Fibroblast of lung (primary cell): ENCODE measurements at regions not wholly inside any gene's neighbourhood (a gene's known extent, or its start where the extent isn't known, plus 50 kb on each side); places are given as distances from the start of the nearest gene placed in this dataset.

ENCODE experiments used
- EZH2 ChIP-seq: IDR thresholded peaks from 2 replicates; pipeline ENCODE4 v1.5.1; 2012; ENCODE audit warnings: low read length, control low read depth, mild to moderate bottlenecking; ENCODE audit errors: missing control alignments
- TF ChIP-seq, protein P1 (sequence below), 2 donors: IDR thresholded peaks in 1 of 2; conservative IDR thresholded peaks in 1 of 2; 1 replicate in 1 of 2; 2 replicates in 1 of 2; pipeline ENCODE4 v1.5.1; 2011 to 2012; ENCODE audit warnings: low read length in 2 of 2, control low read depth in 1 of 2, inconsistent platforms in 1 of 2, low read depth in 1 of 2, mild to moderate bottlenecking in 1 of 2

DNA sequence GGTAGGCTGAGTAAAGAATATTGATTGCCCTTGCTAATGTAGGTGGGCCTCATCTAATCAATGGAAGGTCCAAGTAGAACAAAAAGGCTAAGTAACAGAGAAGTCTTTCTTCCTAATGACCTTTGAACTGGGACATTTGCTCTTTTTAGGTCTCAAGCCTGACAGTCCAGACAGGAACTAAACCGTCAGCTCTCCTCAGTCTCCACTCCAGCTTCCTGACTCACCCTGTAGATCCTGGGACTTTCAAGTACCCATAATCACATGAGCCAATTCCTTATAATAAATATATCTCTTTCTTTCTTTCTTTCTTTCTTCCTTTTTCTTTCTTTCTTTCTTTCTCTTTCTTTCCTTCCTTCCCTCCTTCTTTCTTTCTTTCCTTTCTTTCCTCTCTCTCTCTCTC lies 479.5 kb upstream of the PAPPA start:
- TF ChIP-seq, protein P1, sequence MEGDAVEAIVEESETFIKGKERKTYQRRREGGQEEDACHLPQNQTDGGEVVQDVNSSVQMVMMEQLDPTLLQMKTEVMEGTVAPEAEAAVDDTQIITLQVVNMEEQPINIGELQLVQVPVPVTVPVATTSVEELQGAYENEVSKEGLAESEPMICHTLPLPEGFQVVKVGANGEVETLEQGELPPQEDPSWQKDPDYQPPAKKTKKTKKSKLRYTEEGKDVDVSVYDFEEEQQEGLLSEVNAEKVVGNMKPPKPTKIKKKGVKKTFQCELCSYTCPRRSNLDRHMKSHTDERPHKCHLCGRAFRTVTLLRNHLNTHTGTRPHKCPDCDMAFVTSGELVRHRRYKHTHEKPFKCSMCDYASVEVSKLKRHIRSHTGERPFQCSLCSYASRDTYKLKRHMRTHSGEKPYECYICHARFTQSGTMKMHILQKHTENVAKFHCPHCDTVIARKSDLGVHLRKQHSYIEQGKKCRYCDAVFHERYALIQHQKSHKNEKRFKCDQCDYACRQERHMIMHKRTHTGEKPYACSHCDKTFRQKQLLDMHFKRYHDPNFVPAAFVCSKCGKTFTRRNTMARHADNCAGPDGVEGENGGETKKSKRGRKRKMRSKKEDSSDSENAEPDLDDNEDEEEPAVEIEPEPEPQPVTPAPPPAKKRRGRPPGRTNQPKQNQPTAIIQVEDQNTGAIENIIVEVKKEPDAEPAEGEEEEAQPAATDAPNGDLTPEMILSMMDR (conservative IDR thresholded peaks at IDR 0.05 in 1 of 2, IDR thresholded peaks at IDR 0.05 in 1 of 2; ENCODE audit: low read depth in 1 of 2, low read length in 2 of 2), result no peak
- no peak for TF ChIP-seq EZH2
